ENCODE measurements at regions not wholly inside any gene's neighbourhood (a gene's known extent, or its start where the extent isn't known, plus 50 kb on each side); places are given as distances from the start of the nearest gene placed in this dataset.

GRCh38 chr3:82079335-82079890, 318.0 kb upstream of the GBE1 start:
- no peak for TF ChIP-seq ZNF274 (IDR thresholded peaks at IDR 0.05; ENCODE audit: low read depth, low read length)
- no peak overlapping the region for H3K4me3 ChIP-seq (ENCODE audit: low read length)

- no peak overlapping the region for H3K4me3 ChIP-seq (ENCODE audit: low read length)
- no peak for TF ChIP-seq ZNF274 (IDR thresholded peaks at IDR 0.05; ENCODE audit: low read depth, low read length)
Observed at GRCh38 chr3:82078246-82078645, 316.8 kb upstream of the GBE1 start.

- H3K4me3 ChIP-seq (ENCODE audit: low read length): no peak overlapping the region
- TF ChIP-seq ZNF274 (IDR thresholded peaks at IDR 0.05; ENCODE audit: low read depth, low read length): no peak
Observed at GRCh38 chr3:82067420-82067819, 306.0 kb upstream of the GBE1 start.

GRCh38 chr3:82058809-82059208, 297.4 kb upstream of the GBE1 start:
- no peak for TF ChIP-seq ZNF274 (IDR thresholded peaks at IDR 0.05; ENCODE audit: low read depth, low read length)
- H3K4me3 ChIP-seq (ENCODE audit: low read length): no peak overlapping the region

GRCh38 chr3:82055792-82056191, 294.3 kb upstream of the GBE1 start:
- H3K4me3 ChIP-seq (ENCODE audit: low read length): no peak overlapping the region
- no peak for TF ChIP-seq ZNF274 (IDR thresholded peaks at IDR 0.05; ENCODE audit: low read depth, low read length)

- no peak for TF ChIP-seq ZNF274 (IDR thresholded peaks at IDR 0.05; ENCODE audit: low read depth, low read length)
- H3K4me3 ChIP-seq (ENCODE audit: low read length): no peak overlapping the region
Observed at GRCh38 chr3:82054849-82055248, 293.4 kb upstream of the GBE1 start.

- no peak for TF ChIP-seq ZNF274 (IDR thresholded peaks at IDR 0.05; ENCODE audit: low read depth, low read length)
- H3K4me3 ChIP-seq (ENCODE audit: low read length): no peak overlapping the region
Observed at GRCh38 chr3:82053236-82053635, 291.8 kb upstream of the GBE1 start.

GRCh38 chr3:82050382-82050781, 288.9 kb upstream of the GBE1 start:
- no peak for TF ChIP-seq ZNF274 (IDR thresholded peaks at IDR 0.05; ENCODE audit: low read depth, low read length)

GRCh38 chr3:82048711-82049110, 287.3 kb upstream of the GBE1 start:
- no peak overlapping the region for H3K4me3 ChIP-seq (ENCODE audit: low read length)
- no peak for TF ChIP-seq ZNF274 (IDR thresholded peaks at IDR 0.05; ENCODE audit: low read depth, low read length)

More at GRCh38 chr3:82050382-82050781, 288.9 kb upstream of the GBE1 start:
- H3K4me3 ChIP-seq (ENCODE audit: low read length): no peak overlapping the region

- no peak overlapping the region for H3K4me3 ChIP-seq (ENCODE audit: low read length)
- TF ChIP-seq ZNF274 (IDR thresholded peaks at IDR 0.05; ENCODE audit: low read depth, low read length): no peak
Observed at GRCh38 chr3:82044930-82045705, 283.7 kb upstream of the GBE1 start.

GRCh38 chr3:82038556-82038955, 277.1 kb upstream of the GBE1 start:
- TF ChIP-seq ZNF274 (IDR thresholded peaks at IDR 0.05; ENCODE audit: low read depth, low read length): no peak
- no peak overlapping the region for H3K4me3 ChIP-seq (ENCODE audit: low read length)

GRCh38 chr3:82033186-82033585, 271.7 kb upstream of the GBE1 start:
- TF ChIP-seq ZNF274 (IDR thresholded peaks at IDR 0.05; ENCODE audit: low read depth, low read length): no peak
- no peak overlapping the region for H3K4me3 ChIP-seq (ENCODE audit: low read length)

GRCh38 chr3:82031596-82031995, 270.2 kb upstream of the GBE1 start:
- no peak for TF ChIP-seq ZNF274 (IDR thresholded peaks at IDR 0.05; ENCODE audit: low read depth, low read length)

GRCh38 chr3:82030916-82031315, 269.5 kb upstream of the GBE1 start:
- H3K4me3 ChIP-seq (ENCODE audit: low read length): no peak overlapping the region
- no peak for TF ChIP-seq ZNF274 (IDR thresholded peaks at IDR 0.05; ENCODE audit: low read depth, low read length)

More at GRCh38 chr3:82031596-82031995, 270.2 kb upstream of the GBE1 start:
- no peak overlapping the region for H3K4me3 ChIP-seq (ENCODE audit: low read length)

- no peak for TF ChIP-seq ZNF274 (IDR thresholded peaks at IDR 0.05; ENCODE audit: low read depth, low read length)
- no peak overlapping the region for H3K4me3 ChIP-seq (ENCODE audit: low read length)
Observed at GRCh38 chr3:82022836-82023235, 261.4 kb upstream of the GBE1 start.
